NCI-H2081 treated with DMSO at 0.1 percent for 48 hours (cell line): ENCODE measurements at regions not wholly inside any gene's neighbourhood (a gene's known extent, or its start where the extent isn't known, plus 50 kb on each side); places are given as distances from the start of the nearest gene placed in this dataset.
A peak's percentile ranks its signal among the peaks of the same experiment; 100 is the strongest.
"Not testable (repeated sequence)": the region's sequence is repeated elsewhere in the genome, so short reads cannot be mapped to it uniquely, and the experiment has no call there.

ENCODE experiments used
- DNase-seq: peaks from one replicate; lab custom pipeline; 2025; lab: John Stamatoyannopoulos, UW

GRCh38 chr9:101977614-101978210, 239.3 kb upstream of the GRIN3A start:
- peak; percentile 13 for DNase-seq

DNA sequence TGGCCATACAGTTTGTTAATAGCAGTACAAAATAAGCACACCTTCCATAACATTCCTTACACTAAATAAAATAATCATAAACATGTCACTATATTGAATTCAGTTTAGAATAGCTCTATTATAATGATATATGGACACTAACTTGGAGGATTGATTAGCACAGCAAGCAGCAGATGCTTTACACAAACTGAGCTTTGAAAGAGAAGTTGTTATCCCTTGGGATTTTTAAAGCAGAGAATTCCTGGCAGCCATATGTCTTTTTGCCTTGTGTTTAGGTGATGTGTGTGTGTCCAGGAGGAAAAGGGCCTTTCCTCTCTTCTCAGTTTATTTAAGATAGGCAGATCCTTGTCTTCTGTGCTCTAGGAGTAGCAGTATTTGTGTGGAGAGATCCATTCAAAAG, 232.2 kb upstream of the GRIN3A start:
- no peak for DNase-seq

DNA sequence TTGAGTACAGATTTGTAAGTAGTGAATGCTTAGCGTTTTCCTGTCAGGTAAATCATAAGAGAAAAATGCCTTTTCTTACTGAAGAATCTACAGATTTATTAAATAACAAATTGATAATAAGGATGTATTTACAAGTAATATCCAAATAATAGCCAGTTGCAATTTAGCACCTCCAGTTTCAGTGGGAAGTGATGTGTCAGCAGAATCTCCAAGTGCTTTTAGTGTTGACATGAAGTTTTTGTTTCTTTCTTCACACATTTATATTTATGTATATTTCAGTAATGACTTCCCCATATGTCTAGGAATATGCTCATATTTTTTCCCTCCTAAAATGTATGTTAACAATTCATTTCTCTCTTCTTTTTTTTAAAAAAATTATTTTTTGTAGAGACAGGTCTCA, 229.9 kb upstream of the GRIN3A start:
- no peak for DNase-seq

GRCh38 chr9:101966691-101967090, 228.2 kb upstream of the GRIN3A start:
- no peak for DNase-seq

- DNase-seq: no peak
These were observed 219.3 kb upstream of the GRIN3A start for GRCh38 chr9:101957705-101958104.

GRCh38 chr9:101951598-101951997, 213.2 kb upstream of the GRIN3A start:
- DNase-seq: no peak

- no peak for DNase-seq
These were observed 193.3 kb upstream of the GRIN3A start for GRCh38 chr9:101931756-101932155.

- DNase-seq: no peak
These were observed 192.3 kb upstream of the GRIN3A start for GRCh38 chr9:101930783-101931182.

DNA sequence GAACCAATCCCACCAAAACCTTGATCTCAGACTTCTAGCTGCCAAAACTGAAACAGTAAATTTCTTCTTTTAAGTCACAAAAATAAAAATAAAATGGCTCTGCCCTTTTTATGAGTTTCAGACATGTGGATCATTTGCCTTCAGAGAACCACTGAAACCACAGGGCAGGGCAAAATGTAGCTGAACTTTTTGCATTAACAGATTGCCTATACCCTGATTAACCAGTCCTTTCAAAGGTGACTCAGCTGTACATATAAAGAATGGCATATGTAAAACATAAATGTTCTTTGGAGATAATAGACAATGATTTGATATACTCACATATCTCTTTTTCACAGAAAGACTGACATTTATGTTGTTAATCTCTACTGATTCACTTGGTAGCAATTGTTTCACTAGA, 187.1 kb upstream of the GRIN3A start:
- DNase-seq: no peak

DNA sequence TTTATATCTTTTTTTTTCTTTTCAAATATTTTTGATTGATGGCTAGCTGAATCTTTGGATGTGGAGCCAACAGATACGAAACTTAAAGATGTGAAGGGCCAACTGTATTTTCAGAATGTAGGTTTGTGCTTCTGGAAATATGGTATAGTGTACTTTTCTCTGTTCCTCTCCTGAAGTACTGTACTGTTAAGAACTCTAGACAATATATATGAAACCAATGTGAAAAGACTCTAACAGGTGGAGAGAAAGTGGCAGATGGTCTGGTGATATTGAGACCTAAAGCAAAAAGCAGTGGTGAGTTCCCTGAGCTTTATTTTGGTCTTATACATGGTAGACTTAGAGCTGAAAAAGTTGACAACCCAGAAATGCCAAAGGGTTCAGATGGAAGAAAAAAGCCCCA, 185.0 kb upstream of the GRIN3A start:
- no peak for DNase-seq

DNA sequence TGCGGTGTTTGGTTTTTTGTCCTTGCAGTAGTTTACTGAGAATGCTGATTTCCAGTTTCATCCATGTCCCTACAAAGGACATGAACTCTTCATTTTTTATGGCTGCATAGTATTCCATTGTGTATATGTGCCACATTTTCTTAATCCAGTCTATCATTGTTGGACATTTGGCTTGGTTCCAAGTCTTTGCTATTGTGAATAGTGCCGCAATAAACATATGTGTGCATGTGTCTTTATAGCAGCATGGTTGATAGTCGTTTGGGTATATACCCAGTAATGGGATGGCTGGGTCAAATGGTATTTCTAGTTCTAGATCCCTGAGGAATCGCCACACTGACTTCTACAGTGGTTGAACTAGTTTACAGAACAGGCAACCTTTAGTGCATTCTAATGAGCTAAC, 178.5 kb upstream of the GRIN3A start:
- not testable (repeated sequence) for DNase-seq

- no peak for DNase-seq
These were observed 177.0 kb upstream of the GRIN3A start for GRCh38 chr9:101915482-101915881.

DNA sequence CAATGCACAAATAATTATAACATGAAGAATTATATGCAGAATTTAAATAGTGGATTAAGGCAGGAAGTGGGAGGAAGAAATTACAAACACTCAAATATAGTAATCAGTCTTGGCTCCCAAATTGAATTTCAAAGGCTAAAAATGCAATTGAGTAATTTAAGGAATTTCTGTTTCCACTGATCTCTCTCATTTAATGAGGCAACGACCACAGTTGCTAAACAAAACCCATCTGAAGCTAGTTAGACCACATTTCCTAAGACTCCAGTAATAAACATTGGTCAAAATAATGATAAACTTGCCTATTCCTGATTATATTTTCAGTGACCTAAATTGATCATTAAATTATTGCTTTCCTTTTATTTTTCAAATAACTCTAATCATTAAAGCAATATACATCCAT, 174.3 kb upstream of the GRIN3A start:
- no peak for DNase-seq

DNA sequence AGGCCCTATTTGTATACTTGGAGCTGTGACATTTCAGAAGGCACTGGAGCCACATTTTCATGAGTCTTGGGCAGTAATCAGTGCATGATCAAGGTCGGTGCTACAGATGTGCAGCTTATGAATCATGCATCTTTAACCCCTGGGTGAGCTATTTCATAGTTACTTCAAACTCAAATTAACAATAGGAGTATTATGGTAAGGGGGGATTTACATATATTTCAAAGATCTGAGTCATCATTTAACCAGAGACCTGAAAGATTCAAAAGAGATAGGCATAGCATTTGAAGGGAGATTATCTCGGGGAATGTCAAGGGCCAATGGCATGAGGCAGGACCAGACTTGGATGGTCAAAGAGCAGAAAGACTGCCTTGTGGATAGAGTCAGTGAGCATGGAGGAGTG, 169.0 kb upstream of the GRIN3A start:
- no peak for DNase-seq

- no peak for DNase-seq
These were observed 166.4 kb upstream of the GRIN3A start for GRCh38 chr9:101904845-101905244.

DNA sequence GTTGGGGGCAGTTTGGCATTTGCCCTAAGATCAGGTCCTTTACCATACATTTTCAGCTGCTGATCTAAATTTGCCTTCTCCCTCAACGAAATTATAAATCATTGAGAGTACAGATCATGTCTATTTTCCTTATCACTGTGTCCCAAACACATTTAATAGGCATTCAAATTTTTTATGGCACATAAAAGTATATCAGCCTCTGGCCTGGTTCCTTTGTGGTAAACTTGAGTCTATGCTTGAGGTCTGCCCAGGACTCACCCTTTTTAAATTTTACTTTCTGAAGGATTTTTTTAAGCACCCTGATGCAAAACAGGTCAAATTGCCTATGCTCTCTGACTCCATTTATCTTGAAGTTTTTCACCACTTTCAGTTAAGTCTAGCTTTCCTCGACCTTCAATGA, 163.6 kb upstream of the GRIN3A start:
- no peak for DNase-seq

DNA sequence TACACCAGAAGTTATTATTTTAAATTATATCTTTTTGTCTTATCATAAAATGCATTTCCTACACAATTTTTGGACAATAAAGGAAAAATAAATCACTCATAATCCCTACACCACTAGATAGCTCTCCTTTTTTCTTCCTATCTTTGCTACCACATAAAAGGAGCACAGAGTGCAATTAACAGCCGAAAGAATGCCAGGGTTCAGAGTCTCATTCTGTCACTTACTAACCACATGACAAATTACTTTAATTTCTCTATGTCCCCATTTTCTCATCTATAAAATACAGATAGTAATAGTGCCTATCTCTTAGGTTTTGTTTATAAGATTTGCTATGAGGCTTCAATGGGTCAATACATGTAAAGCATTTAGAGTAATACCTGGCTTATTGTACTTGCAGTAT, 158.7 kb upstream of the GRIN3A start:
- no peak for DNase-seq

- DNase-seq: no peak
These were observed 155.5 kb upstream of the GRIN3A start for GRCh38 chr9:101893661-101894646.

GRCh38 chr9:101881508-101881907, 143.1 kb upstream of the GRIN3A start:
- no peak for DNase-seq

GRCh38 chr9:101880846-101881245, 142.4 kb upstream of the GRIN3A start:
- no peak for DNase-seq

DNA sequence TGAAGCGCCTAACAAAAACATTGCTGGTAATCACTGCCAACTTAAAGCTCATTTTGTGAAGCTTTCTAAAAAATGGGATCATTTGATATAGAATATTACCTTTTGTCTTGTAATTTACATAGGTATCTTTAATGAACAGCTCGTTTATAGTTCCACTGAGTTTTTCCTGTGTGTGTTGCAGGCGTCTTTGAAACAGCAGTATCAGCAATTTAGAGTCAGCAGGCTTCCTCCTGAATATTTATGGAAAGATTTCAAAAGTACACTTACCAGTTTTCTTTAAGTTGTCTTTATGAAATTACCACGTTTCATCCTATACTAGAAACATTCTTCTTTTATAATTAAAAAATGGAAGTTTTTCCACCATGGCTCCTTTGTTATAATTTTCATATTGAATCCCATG, 140.3 kb upstream of the GRIN3A start:
- no peak for DNase-seq

DNA sequence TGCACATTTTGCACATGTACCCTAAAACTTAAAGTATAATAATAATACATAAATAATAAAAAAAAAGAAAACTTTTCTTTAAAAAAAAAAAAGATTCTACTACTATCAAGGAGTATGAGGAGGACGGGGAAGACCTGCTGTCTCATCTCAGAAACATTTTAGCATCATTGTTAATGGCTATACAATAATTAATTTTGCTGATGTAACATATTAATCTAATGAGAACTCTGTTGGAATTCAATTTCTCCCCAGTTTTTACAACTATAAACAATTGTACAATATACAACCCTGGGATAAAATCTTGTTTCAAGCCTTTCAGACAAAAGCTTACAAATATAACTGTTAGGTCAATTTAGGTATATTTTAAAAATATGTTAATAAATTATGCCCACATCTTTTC, 139.0 kb upstream of the GRIN3A start:
- no peak for DNase-seq

DNA sequence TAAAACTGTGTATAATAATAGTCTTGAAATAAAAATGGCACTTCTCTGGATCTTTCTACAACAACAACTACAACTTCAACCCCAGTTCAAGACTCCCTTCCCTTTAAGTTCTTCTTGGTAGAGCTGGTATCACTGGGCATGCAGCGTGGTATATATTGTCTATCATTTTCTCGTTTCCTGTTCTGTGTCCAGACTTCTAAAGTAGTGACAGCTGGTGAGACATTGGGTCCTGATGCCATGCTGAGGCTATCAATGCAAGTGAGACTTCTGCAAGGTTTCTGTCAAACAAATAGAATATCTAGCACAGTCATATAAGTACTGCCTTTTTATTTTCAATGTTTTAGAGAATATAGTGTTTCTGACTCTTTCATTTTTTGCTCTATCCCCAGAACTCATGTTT, 123.0 kb upstream of the GRIN3A start:
- no peak for DNase-seq

- no peak for DNase-seq
These were observed 122.5 kb upstream of the GRIN3A start for GRCh38 chr9:101860920-101861319.
